RWPE1 (cell line): ENCODE measurements at regions not wholly inside any gene's neighbourhood (a gene's known extent, or its start where the extent isn't known, plus 50 kb on each side); places are given as distances from the start of the nearest gene placed in this dataset.
"Not testable (repeated sequence)": the region's sequence is repeated elsewhere in the genome, so short reads cannot be mapped to it uniquely, and the experiment has no call there.

Experiments used
- CTCF ChIA-PET: fragments of 350-600 bp; sonication (Branson Sonifier 250); formaldehyde crosslinking; extraction: SDS; loops from one replicate; lab custom pipeline; 2021; lab: Yijun Ruan, JAX
- POLR2A ChIA-PET: fragments of 400-600 bp; formaldehyde crosslinking; extraction: SDS; loops from one replicate; lab custom pipeline; 2020; ENCODE audit warnings: antibody characterized with exemption; ENCODE audit not compliant: low non-redundant PET; lab: Yijun Ruan, JAX
- DNase-seq: peaks from one replicate; pipeline ENCODE4 v3.0.0; 2012; ENCODE audit warnings: low spot score
- H3K27ac ChIP-seq: fragments of 450-650 bp; 2 replicates; pipeline ENCODE4 v1.5.1; 2017
- TF ChIP-seq, protein P1 (sequence below): fragments of 450-650 bp; conservative IDR thresholded peaks from 2 replicates; pipeline ENCODE4 v1.5.1; 2017; ENCODE audit warnings: low read depth, mild to moderate bottlenecking

DNA sequence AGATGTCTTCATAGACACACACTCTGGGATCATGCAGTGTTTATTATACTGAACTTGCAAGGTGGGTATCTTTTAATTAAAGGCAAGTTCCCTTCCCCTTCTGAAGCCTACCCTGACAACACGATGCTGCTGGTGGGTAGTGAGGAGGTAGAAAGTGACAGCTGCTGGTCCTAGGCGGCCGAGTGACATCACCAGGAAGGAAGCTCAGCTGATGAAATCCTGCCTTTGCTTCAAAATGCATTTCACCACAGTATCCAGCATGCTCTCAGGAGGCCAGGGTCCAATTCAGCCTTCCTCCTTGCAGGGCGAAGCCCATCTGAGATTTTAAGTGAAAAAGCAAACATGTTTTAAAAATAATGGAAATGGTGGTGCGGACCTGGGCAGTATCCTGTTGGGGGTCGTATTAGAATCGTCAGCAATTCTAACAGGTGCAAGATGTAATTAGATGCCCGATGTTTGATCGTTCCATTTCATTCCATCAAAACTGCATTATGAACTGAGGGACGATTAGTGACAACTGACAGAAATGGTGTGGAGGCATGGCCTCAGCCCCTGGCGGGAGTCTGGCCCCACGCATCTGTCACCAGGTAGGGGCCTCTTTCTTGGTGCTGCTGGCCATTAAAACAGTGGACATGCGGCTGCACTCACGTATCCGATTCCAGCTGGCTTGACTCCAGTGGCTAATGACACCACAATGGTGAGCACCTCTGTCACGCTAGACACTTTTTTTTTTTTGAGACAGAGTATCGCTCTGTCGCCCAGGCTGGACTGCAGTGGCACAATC is 324.8 kb upstream of the C1orf174 start:
- no peak for DNase-seq
- TF ChIP-seq, protein P1, sequence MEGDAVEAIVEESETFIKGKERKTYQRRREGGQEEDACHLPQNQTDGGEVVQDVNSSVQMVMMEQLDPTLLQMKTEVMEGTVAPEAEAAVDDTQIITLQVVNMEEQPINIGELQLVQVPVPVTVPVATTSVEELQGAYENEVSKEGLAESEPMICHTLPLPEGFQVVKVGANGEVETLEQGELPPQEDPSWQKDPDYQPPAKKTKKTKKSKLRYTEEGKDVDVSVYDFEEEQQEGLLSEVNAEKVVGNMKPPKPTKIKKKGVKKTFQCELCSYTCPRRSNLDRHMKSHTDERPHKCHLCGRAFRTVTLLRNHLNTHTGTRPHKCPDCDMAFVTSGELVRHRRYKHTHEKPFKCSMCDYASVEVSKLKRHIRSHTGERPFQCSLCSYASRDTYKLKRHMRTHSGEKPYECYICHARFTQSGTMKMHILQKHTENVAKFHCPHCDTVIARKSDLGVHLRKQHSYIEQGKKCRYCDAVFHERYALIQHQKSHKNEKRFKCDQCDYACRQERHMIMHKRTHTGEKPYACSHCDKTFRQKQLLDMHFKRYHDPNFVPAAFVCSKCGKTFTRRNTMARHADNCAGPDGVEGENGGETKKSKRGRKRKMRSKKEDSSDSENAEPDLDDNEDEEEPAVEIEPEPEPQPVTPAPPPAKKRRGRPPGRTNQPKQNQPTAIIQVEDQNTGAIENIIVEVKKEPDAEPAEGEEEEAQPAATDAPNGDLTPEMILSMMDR, result no peak
- no peak overlapping the region for H3K27ac ChIP-seq
- CTCF ChIA-PET, result no interaction called here
- POLR2A ChIA-PET, result no interaction called here

DNA sequence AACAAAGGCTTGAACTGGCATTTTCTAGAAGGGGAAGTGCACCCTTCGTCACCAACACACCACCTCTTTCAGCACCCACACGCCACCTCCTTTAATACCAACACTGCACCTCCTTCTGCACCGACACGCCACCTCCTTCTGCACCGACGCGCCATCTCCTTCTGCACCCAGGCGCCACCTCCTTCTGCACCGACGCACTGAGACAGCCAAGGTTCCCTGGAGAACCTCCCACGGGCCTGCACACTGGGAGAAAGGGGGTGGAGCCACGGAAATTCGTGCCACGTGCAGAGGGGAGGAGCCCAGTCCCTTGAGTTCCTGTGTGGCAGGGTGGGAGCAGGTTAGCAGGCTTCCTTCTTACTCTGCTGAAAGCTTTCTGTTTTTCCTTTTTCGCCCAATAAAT is 327.9 kb upstream of the C1orf174 start:
- no peak for DNase-seq
- H3K27ac ChIP-seq, result no peak overlapping the region
- CTCF ChIA-PET, result no interaction called here
- TF ChIP-seq, protein P1, result no peak
- POLR2A ChIA-PET, result no interaction called here

DNA sequence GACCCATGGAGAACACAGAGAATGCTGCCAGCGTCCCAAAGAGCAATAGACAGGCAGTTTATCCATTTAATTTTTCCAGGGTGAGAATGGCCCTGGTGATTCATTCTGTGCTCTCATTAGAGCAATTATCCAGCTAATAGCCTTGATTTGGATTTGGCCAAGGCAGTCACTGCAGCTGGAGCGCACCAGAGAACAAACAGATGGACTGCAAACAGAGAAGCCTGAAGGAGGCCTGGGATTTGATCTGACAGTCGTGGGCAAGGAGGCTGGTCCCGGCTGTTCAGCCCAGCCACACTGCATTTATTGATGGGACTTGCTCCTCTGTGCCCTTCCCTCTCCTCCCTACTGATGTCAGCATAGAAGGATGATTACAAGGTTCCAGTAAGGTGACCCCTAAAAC is 353.9 kb upstream of the C1orf174 start:
- H3K27ac ChIP-seq, result no peak overlapping the region
- ChIA-PET CTCF (no interaction called here), POLR2A (no interaction called here)
- no peak for DNase-seq
- TF ChIP-seq, protein P1, result no peak

DNA sequence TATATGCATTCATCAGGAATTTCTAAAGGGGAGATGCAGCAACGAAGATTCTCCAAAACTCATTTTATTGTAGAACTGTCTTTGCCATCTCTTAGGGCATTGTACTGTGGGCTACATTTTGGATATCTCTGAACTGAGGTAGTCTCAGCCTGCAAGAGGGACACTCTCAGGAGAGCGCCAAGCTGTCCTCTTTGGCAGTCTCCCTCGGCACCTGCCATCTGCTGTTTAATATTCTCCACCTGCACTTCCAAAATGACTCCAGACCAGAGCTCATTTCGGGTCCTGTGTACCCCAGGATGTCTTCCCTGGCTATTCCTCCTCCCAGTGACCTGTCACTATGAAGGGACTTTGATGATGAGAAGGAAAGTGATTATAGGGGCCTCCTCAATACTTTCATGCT is 356.3 kb upstream of the C1orf174 start:
- TF ChIP-seq, protein P1, result no peak
- CTCF ChIA-PET, result no interaction called here
- POLR2A ChIA-PET, result no interaction called here
- no peak for DNase-seq
- H3K27ac ChIP-seq, result no peak overlapping the region

DNA sequence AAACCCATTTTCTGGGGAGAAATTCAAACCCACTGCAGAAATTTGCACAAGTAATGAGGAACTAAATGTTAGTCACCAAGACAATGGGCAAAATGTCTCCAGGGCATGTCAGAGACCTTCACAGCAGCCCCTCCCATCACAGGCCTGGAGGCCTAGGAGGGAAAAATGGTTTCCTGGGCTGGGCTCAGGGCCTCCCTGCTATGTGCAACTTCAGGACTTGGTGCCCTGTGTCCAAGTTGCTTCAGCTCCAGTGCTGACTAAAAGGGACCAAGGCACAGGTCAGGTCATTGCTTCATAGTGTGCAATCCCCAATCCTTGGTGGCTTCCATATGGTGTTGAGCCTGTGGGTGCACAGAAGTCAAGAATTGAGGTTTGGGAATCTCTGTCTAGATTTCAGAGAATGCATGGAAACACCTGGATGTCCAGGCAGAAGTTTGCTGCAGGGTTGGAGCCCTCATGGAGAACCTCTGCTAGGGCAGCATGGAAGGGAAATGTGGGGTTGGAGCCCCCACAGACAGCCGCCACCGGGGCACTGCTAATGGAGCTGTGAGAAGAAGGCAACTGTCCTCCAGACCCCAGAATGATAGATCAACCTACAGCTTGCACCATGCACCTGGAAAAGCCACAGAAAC is 358.2 kb upstream of the C1orf174 start:
- H3K27ac ChIP-seq, CTCF ChIA-PET, POLR2A ChIA-PET, DNase-seq: not testable (repeated sequence)

DNA sequence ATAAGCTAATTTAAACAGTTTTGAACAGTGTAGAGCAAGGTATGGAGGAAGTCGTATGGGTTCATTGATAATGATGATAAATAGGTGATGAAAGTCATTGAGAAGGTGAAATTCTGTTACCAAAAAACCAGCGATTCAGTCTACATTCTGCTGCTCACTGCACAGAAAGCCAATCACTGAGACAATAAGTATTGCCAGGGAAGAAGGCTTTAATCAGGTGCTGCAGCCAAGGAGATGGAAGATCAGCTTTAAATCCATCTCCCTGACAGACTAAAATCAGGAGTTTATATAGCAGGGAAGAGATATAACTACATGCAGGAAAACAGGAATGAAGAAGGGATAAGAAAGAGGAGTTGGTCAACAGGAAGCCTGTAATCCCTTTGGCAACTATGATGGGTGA is 361.3 kb upstream of the C1orf174 start:
- CTCF ChIA-PET, result no interaction called here
- POLR2A ChIA-PET, result no interaction called here
- no peak for DNase-seq
- TF ChIP-seq, protein P1, result no peak
- no peak overlapping the region for H3K27ac ChIP-seq

DNA sequence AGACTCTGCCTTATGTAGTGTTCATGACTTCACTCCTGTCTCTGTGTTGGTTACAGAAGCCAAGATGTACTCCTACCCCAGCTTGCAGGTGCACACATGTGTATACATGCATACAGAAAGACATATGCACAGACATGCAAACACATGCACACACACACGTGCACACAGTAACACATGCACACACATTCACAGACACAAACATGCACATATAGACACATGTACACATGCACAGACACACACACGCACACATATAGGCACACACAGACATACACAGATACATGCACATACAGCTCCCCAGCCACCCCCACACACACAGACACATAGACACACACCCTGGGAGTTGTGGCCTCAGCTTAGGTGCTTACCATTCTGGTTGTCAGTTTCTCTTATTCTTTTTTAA is 362.6 kb upstream of the C1orf174 start:
- TF ChIP-seq, protein P1, result no peak
- no peak for DNase-seq
- ChIA-PET POLR2A (no interaction called here), CTCF (no interaction called here)
- no peak overlapping the region for H3K27ac ChIP-seq
